ENCODE measurements at regions not wholly inside any gene's neighbourhood (a gene's known extent, or its start where the extent isn't known, plus 50 kb on each side); places are given as distances from the start of the nearest gene placed in this dataset.
"Not testable (repeated sequence)": the region's sequence is repeated elsewhere in the genome, so short reads cannot be mapped to it uniquely, and the experiment has no call there.

GRCh38 chr15:92751528-92751927 is 96.0 kb upstream of the FAM174B start:
- H3K4me3 ChIP-seq (ENCODE audit: low read length) = no peak overlapping the region
- no peak for TF ChIP-seq CTCF (conservative IDR thresholded peaks at IDR 0.05; ENCODE audit: low read depth, low read length)
- DNase-seq (ENCODE audit: low read depth) = no peak

GRCh38 chr15:92753591-92753990 is 98.0 kb upstream of the FAM174B start:
- DNase-seq (ENCODE audit: low read depth) = no peak
- H3K4me3 ChIP-seq (ENCODE audit: low read length) = no peak overlapping the region
- no peak for TF ChIP-seq CTCF (conservative IDR thresholded peaks at IDR 0.05; ENCODE audit: low read depth, low read length)

- no peak for TF ChIP-seq CTCF (conservative IDR thresholded peaks at IDR 0.05; ENCODE audit: low read depth, low read length)
- no peak overlapping the region for H3K4me3 ChIP-seq (ENCODE audit: low read length)
- no peak for DNase-seq (ENCODE audit: low read depth)
These were observed 107.9 kb upstream of the FAM174B start for GRCh38 chr15:92763459-92763858.

GRCh38 chr15:92768131-92768530 is 112.6 kb upstream of the FAM174B start:
- not testable (repeated sequence) for DNase-seq (ENCODE audit: low read depth); H3K4me3 ChIP-seq (ENCODE audit: low read length)

- no peak for TF ChIP-seq CTCF (conservative IDR thresholded peaks at IDR 0.05; ENCODE audit: low read depth, low read length)
- no peak for DNase-seq (ENCODE audit: low read depth)
- H3K4me3 ChIP-seq (ENCODE audit: low read length) = no peak overlapping the region
These were observed 115.1 kb upstream of the FAM174B start for GRCh38 chr15:92770641-92771040.

- H3K4me3 ChIP-seq (ENCODE audit: low read length) = no peak overlapping the region
- no peak for DNase-seq (ENCODE audit: low read depth)
- no peak for TF ChIP-seq CTCF (conservative IDR thresholded peaks at IDR 0.05; ENCODE audit: low read depth, low read length)
These were observed 116.5 kb upstream of the FAM174B start for GRCh38 chr15:92772061-92772460.

GRCh38 chr15:92772626-92773244 is 117.2 kb upstream of the FAM174B start:
- TF ChIP-seq CTCF (conservative IDR thresholded peaks at IDR 0.05; ENCODE audit: low read depth, low read length) = no peak
- H3K4me3 ChIP-seq (ENCODE audit: low read length) = no peak overlapping the region
- DNase-seq (ENCODE audit: low read depth) = no peak

- no peak for DNase-seq (ENCODE audit: low read depth)
- no peak for TF ChIP-seq CTCF (conservative IDR thresholded peaks at IDR 0.05; ENCODE audit: low read depth, low read length)
- no peak overlapping the region for H3K4me3 ChIP-seq (ENCODE audit: low read length)
These were observed 117.8 kb upstream of the FAM174B start for GRCh38 chr15:92773340-92773739.

Measured in retinal pigment epithelial cell (primary cell).